ENCODE measurements at regions not wholly inside any gene's neighbourhood (a gene's known extent, or its start where the extent isn't known, plus 50 kb on each side); places are given as distances from the start of the nearest gene placed in this dataset.
"Not testable (repeated sequence)": the region's sequence is repeated elsewhere in the genome, so short reads cannot be mapped to it uniquely, and the experiment has no call there.

GRCh38 chr3:177808928-177809478, 611.7 kb upstream of the TBL1XR1 start:
- H3K27ac ChIP-seq (ENCODE audit: low read depth, low read length): not testable (repeated sequence)

GRCh38 chr3:177810162-177810623, 612.9 kb upstream of the TBL1XR1 start:
- Histone ChIP-seq H3K27me3 (ENCODE audit: control insufficient read depth in 1 of 2, insufficient read depth in 2 of 2, low read length in 2 of 2) (no peaks in the 10 kb centered on the region), H3K9me3 (ENCODE audit: control insufficient read depth in 1 of 2, low read length in 2 of 2) (no peaks in the 10 kb centered on the region), H3K9ac (ENCODE audit: low read depth in 1 of 2, low read length in 2 of 2) (no peak overlapping the region), H3K27ac (ENCODE audit: low read depth, low read length) (no peak overlapping the region), H3K4me3 (ENCODE audit: low read depth in 1 of 2, low read length in 2 of 2) (no peak overlapping the region), H3K4me1 (ENCODE audit: control insufficient read depth in 1 of 2, insufficient read depth in 2 of 2, low read length in 2 of 2) (no peaks in the 10 kb centered on the region), H3K36me3 (ENCODE audit: control insufficient read depth in 1 of 2, insufficient read depth in 2 of 2, low read length in 2 of 2) (no peaks in the 10 kb centered on the region)

More at GRCh38 chr3:177808928-177809478, 611.7 kb upstream of the TBL1XR1 start:
- H3K36me3 ChIP-seq (ENCODE audit: control insufficient read depth in 1 of 2, insufficient read depth in 2 of 2, low read length in 2 of 2); H3K4me3 ChIP-seq (ENCODE audit: low read depth in 1 of 2, low read length in 2 of 2); H3K4me1 ChIP-seq (ENCODE audit: control insufficient read depth in 1 of 2, insufficient read depth in 2 of 2, low read length in 2 of 2); H3K9ac ChIP-seq (ENCODE audit: low read depth in 1 of 2, low read length in 2 of 2); H3K27me3 ChIP-seq (ENCODE audit: control insufficient read depth in 1 of 2, insufficient read depth in 2 of 2, low read length in 2 of 2); H3K9me3 ChIP-seq (ENCODE audit: control insufficient read depth in 1 of 2, low read length in 2 of 2): not testable (repeated sequence)

- Histone ChIP-seq H3K9ac (ENCODE audit: low read depth in 1 of 2, low read length in 2 of 2) (no peak overlapping the region), H3K4me1 (ENCODE audit: control insufficient read depth in 1 of 2, insufficient read depth in 2 of 2, low read length in 2 of 2) (no peaks in the 10 kb centered on the region), H3K27ac (ENCODE audit: low read depth, low read length) (no peak overlapping the region), H3K9me3 (ENCODE audit: control insufficient read depth in 1 of 2, low read length in 2 of 2) (no peaks in the 10 kb centered on the region), H3K4me3 (ENCODE audit: low read depth in 1 of 2, low read length in 2 of 2) (no peak overlapping the region), H3K27me3 (ENCODE audit: control insufficient read depth in 1 of 2, insufficient read depth in 2 of 2, low read length in 2 of 2) (no peaks in the 10 kb centered on the region), H3K36me3 (ENCODE audit: control insufficient read depth in 1 of 2, insufficient read depth in 2 of 2, low read length in 2 of 2) (no peaks in the 10 kb centered on the region)
These were observed 613.8 kb upstream of the TBL1XR1 start for GRCh38 chr3:177811112-177811511.

GRCh38 chr3:177811835-177812234, 614.6 kb upstream of the TBL1XR1 start:
- Histone ChIP-seq H3K4me1 (ENCODE audit: control insufficient read depth in 1 of 2, insufficient read depth in 2 of 2, low read length in 2 of 2) (no peaks in the 10 kb centered on the region), H3K27ac (ENCODE audit: low read depth, low read length) (no peak overlapping the region), H3K9me3 (ENCODE audit: control insufficient read depth in 1 of 2, low read length in 2 of 2) (no peaks in the 10 kb centered on the region), H3K36me3 (ENCODE audit: control insufficient read depth in 1 of 2, insufficient read depth in 2 of 2, low read length in 2 of 2) (no peaks in the 10 kb centered on the region), H3K4me3 (ENCODE audit: low read depth in 1 of 2, low read length in 2 of 2) (no peak overlapping the region), H3K9ac (ENCODE audit: low read depth in 1 of 2, low read length in 2 of 2) (no peak overlapping the region), H3K27me3 (ENCODE audit: control insufficient read depth in 1 of 2, insufficient read depth in 2 of 2, low read length in 2 of 2) (no peaks in the 10 kb centered on the region)

- Histone ChIP-seq H3K4me3 (ENCODE audit: low read depth in 1 of 2, low read length in 2 of 2) (no peak overlapping the region), H3K4me1 (ENCODE audit: control insufficient read depth in 1 of 2, insufficient read depth in 2 of 2, low read length in 2 of 2) (no peaks in the 10 kb centered on the region), H3K9ac (ENCODE audit: low read depth in 1 of 2, low read length in 2 of 2) (no peak overlapping the region), H3K27me3 (ENCODE audit: control insufficient read depth in 1 of 2, insufficient read depth in 2 of 2, low read length in 2 of 2) (no peaks in the 10 kb centered on the region), H3K9me3 (ENCODE audit: control insufficient read depth in 1 of 2, low read length in 2 of 2) (no peaks in the 10 kb centered on the region), H3K36me3 (ENCODE audit: control insufficient read depth in 1 of 2, insufficient read depth in 2 of 2, low read length in 2 of 2) (no peaks in the 10 kb centered on the region), H3K27ac (ENCODE audit: low read depth, low read length) (no peak overlapping the region)
These were observed 615.2 kb upstream of the TBL1XR1 start for GRCh38 chr3:177812492-177812891.

- no peaks in the 10 kb centered on the region for H3K9me3 ChIP-seq (ENCODE audit: control insufficient read depth in 1 of 2, low read length in 2 of 2)
These were observed 616.0 kb upstream of the TBL1XR1 start for GRCh38 chr3:177813322-177813721.

GRCh38 chr3:177816667-177817208, 619.5 kb upstream of the TBL1XR1 start:
- H3K36me3 ChIP-seq (ENCODE audit: control insufficient read depth in 1 of 2, insufficient read depth in 2 of 2, low read length in 2 of 2): no peaks in the 10 kb centered on the region
- no peak overlapping the region for H3K4me3 ChIP-seq (ENCODE audit: low read depth in 1 of 2, low read length in 2 of 2)
- no peaks in the 10 kb centered on the region for H3K9me3 ChIP-seq (ENCODE audit: control insufficient read depth in 1 of 2, low read length in 2 of 2)
- H3K4me1 ChIP-seq (ENCODE audit: control insufficient read depth in 1 of 2, insufficient read depth in 2 of 2, low read length in 2 of 2): peaks cover 0 to 4% of the 10 kb centered on the region in 2 donors
- no peak overlapping the region for H3K9ac ChIP-seq (ENCODE audit: low read depth in 1 of 2, low read length in 2 of 2)
- no peak overlapping the region for H3K27ac ChIP-seq (ENCODE audit: low read depth, low read length)
- H3K27me3 ChIP-seq (ENCODE audit: control insufficient read depth in 1 of 2, insufficient read depth in 2 of 2, low read length in 2 of 2): no peaks in the 10 kb centered on the region

More at GRCh38 chr3:177813322-177813721, 616.0 kb upstream of the TBL1XR1 start:
- H3K27ac ChIP-seq (ENCODE audit: low read depth, low read length): no peak overlapping the region
- H3K36me3 ChIP-seq (ENCODE audit: control insufficient read depth in 1 of 2, insufficient read depth in 2 of 2, low read length in 2 of 2): no peaks in the 10 kb centered on the region
- H3K4me3 ChIP-seq (ENCODE audit: low read depth in 1 of 2, low read length in 2 of 2): no peak overlapping the region
- H3K9ac ChIP-seq (ENCODE audit: low read depth in 1 of 2, low read length in 2 of 2): no peak overlapping the region
- no peaks in the 10 kb centered on the region for H3K27me3 ChIP-seq (ENCODE audit: control insufficient read depth in 1 of 2, insufficient read depth in 2 of 2, low read length in 2 of 2)
- no peaks in the 10 kb centered on the region for H3K4me1 ChIP-seq (ENCODE audit: control insufficient read depth in 1 of 2, insufficient read depth in 2 of 2, low read length in 2 of 2)

GRCh38 chr3:177817751-177818150, 620.5 kb upstream of the TBL1XR1 start:
- Histone ChIP-seq H3K27me3 (ENCODE audit: control insufficient read depth in 1 of 2, insufficient read depth in 2 of 2, low read length in 2 of 2) (no peaks in the 10 kb centered on the region), H3K4me1 (ENCODE audit: control insufficient read depth in 1 of 2, insufficient read depth in 2 of 2, low read length in 2 of 2) (peaks cover 0 to 4% of the 10 kb centered on the region in 2 donors), H3K27ac (ENCODE audit: low read depth, low read length) (no peak overlapping the region), H3K9ac (ENCODE audit: low read depth in 1 of 2, low read length in 2 of 2) (no peak overlapping the region), H3K9me3 (ENCODE audit: control insufficient read depth in 1 of 2, low read length in 2 of 2) (no peaks in the 10 kb centered on the region), H3K36me3 (ENCODE audit: control insufficient read depth in 1 of 2, insufficient read depth in 2 of 2, low read length in 2 of 2) (no peaks in the 10 kb centered on the region), H3K4me3 (ENCODE audit: low read depth in 1 of 2, low read length in 2 of 2) (no peak overlapping the region)

- Histone ChIP-seq H3K27ac (ENCODE audit: low read depth, low read length) (no peak overlapping the region), H3K4me1 (ENCODE audit: control insufficient read depth in 1 of 2, insufficient read depth in 2 of 2, low read length in 2 of 2) (peaks cover 3 to 9% of the 10 kb centered on the region in 2 donors), H3K9me3 (ENCODE audit: control insufficient read depth in 1 of 2, low read length in 2 of 2) (no peaks in the 10 kb centered on the region)
These were observed 621.5 kb upstream of the TBL1XR1 start for GRCh38 chr3:177818712-177819240.

GRCh38 chr3:177820683-177821316, 623.5 kb upstream of the TBL1XR1 start:
- no peak overlapping the region for H3K9ac ChIP-seq (ENCODE audit: low read depth in 1 of 2, low read length in 2 of 2)
- H3K27ac ChIP-seq (ENCODE audit: low read depth, low read length): no peak overlapping the region
- peaks cover 9 to 16% of the 10 kb centered on the region in 2 donors for H3K4me1 ChIP-seq (ENCODE audit: control insufficient read depth in 1 of 2, insufficient read depth in 2 of 2, low read length in 2 of 2)
- peak overlapping the region in 1 of 2 donors; percentile 22 for H3K4me3 ChIP-seq (ENCODE audit: low read depth in 1 of 2, low read length in 2 of 2)
- H3K27me3 ChIP-seq (ENCODE audit: control insufficient read depth in 1 of 2, insufficient read depth in 2 of 2, low read length in 2 of 2): no peaks in the 10 kb centered on the region
- H3K36me3 ChIP-seq (ENCODE audit: control insufficient read depth in 1 of 2, insufficient read depth in 2 of 2, low read length in 2 of 2): no peaks in the 10 kb centered on the region
- H3K9me3 ChIP-seq (ENCODE audit: control insufficient read depth in 1 of 2, low read length in 2 of 2): no peaks in the 10 kb centered on the region

More at GRCh38 chr3:177818712-177819240, 621.5 kb upstream of the TBL1XR1 start:
- Histone ChIP-seq H3K27me3 (ENCODE audit: control insufficient read depth in 1 of 2, insufficient read depth in 2 of 2, low read length in 2 of 2) (no peaks in the 10 kb centered on the region), H3K4me3 (ENCODE audit: low read depth in 1 of 2, low read length in 2 of 2) (no peak overlapping the region), H3K9ac (ENCODE audit: low read depth in 1 of 2, low read length in 2 of 2) (no peak overlapping the region), H3K36me3 (ENCODE audit: control insufficient read depth in 1 of 2, insufficient read depth in 2 of 2, low read length in 2 of 2) (no peaks in the 10 kb centered on the region)

All from duodenal mucosa (tissue), 2 donors.